Retinal pigment epithelial cell (primary cell): ENCODE measurements at regions not wholly inside any gene's neighbourhood (a gene's known extent, or its start where the extent isn't known, plus 50 kb on each side); places are given as distances from the start of the nearest gene placed in this dataset.

Experiments used
- DNase-seq: peaks from one replicate; pipeline ENCODE4 v3.0.0-alpha.2; 2010; ENCODE audit warnings: low read depth
- H3K4me3 ChIP-seq: 2 replicates; pipeline ENCODE4 v1.5.1; 2011; ENCODE audit warnings: mild to moderate bottlenecking, low read length, control low read depth, moderate library complexity
- TF ChIP-seq, protein P1 (sequence below): conservative IDR thresholded peaks from 2 replicates; pipeline ENCODE4 v1.5.1; 2011; ENCODE audit warnings: low read depth, low read length, control low read depth, inconsistent platforms

DNA sequence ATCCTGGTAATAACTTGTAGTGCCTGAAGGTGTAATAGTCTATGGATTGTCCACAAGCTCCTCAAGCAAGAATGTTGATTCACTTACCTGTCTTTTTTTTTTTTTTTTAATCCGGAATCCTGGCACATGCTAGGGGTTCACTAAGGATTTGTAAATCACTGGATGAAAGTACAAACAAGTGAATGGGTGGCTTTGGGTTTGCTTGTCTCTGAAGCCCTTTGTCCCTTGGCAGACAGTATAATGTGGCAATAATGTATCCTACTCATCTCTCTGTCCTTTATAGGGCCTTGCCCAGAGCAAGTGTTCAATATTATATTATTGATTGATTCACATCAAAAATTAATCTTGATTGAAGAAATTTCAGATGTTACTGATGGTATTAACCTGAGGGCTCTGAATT, 334.0 kb upstream of the CPEB2 start:
- H3K4me3 ChIP-seq = no peak overlapping the region
- no peak for DNase-seq
- TF ChIP-seq, protein P1, sequence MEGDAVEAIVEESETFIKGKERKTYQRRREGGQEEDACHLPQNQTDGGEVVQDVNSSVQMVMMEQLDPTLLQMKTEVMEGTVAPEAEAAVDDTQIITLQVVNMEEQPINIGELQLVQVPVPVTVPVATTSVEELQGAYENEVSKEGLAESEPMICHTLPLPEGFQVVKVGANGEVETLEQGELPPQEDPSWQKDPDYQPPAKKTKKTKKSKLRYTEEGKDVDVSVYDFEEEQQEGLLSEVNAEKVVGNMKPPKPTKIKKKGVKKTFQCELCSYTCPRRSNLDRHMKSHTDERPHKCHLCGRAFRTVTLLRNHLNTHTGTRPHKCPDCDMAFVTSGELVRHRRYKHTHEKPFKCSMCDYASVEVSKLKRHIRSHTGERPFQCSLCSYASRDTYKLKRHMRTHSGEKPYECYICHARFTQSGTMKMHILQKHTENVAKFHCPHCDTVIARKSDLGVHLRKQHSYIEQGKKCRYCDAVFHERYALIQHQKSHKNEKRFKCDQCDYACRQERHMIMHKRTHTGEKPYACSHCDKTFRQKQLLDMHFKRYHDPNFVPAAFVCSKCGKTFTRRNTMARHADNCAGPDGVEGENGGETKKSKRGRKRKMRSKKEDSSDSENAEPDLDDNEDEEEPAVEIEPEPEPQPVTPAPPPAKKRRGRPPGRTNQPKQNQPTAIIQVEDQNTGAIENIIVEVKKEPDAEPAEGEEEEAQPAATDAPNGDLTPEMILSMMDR = no peak

DNA sequence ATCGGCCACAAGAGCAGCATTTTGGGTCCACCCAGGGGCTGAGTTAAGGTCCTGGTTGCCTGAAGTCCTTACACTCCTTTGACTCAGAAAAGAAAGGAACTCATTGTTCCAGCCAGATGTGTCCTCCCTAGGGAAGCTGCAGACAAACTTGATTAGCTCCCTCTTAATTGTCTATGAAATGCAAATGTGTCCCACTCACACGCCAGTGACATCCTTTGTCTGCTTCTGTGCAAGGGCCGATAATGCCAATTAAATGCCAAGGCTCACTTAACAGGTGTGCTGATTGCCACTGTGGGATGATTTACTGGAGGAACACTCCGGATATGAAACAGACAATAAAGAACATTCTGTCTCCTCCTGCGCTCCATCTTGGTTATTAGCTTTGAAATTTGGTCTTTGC, 332.9 kb upstream of the CPEB2 start:
- TF ChIP-seq, protein P1 = no peak
- DNase-seq = no peak
- no peak overlapping the region for H3K4me3 ChIP-seq

DNA sequence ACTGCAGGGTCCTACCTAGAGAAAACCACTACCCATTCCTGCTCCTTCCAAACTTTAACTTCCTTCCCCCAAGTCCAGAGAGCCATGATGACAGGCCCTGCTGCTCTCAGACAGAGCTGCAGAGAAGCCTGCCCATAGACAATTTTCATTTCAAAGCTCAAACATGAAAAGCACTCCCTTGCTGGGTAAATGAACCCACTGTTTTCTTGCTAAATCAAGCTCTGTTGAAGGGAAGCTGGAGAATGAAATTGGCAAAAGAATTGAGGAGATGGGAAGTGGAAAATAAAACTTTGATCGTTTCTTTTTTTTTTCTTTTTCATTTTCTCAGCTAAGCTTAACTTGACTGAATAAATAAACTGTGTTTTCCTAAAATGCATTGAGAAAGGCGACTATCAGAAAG, 331.1 kb upstream of the CPEB2 start:
- no peak for DNase-seq
- H3K4me3 ChIP-seq = no peak overlapping the region
- TF ChIP-seq, protein P1 = no peak

DNA sequence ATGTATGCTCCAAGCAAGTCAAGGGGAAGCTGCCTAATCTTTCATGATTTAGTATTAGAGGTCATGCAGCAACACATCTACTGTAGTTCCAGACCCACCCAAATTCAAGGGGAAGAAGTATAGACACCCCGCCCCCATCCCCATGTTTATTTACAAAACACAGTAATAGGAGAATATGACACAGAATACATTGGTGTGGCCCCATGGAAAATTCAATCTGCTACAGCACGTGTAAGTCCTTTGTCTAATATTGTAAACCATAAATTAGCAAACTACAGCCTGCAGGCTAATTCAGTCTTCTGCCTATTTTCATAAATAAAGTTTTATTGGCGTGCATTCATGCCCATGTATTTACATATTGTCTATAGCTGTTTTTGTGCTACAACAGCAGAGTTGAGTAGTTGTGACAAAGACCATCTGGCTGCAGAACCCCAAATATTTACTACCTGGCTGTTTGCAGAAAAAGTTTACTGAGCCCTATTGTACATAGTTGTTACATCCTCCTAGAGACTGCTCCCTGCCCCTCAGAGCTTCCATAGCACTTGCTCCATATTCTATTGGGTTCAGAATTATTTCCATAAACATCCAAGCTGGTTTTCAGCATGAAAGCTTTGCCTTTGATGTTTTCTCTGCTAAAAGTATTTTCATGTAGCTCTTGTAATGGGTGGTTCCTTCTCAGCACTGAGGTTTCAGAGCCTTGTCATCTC, 326.8 kb upstream of the CPEB2 start:
- no peak overlapping the region for H3K4me3 ChIP-seq
- TF ChIP-seq, protein P1 = no peak

DNA sequence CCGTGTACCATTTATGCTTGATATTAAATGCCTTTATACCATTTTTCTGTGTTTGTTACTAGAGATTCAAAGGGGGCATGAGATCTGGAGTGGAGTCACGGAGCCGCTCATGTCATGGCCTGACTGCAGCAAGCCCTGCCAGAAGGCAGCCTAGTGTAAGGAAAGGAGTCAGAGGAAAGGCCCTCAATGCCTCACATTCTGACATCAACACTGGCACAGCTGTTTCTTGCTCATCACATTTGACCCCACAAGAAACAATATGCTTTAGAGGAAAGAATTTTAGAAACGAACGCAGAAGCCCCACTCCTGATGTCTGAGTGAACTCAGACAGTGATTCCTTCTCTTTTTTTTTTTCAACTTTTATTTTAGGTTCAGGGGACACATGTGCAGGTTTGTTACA, 322.4 kb upstream of the CPEB2 start:
- TF ChIP-seq, protein P1 = no peak
- DNase-seq = no peak

More for the DNA sequence above, 326.8 kb upstream of the CPEB2 start:
- no peak for DNase-seq

DNA sequence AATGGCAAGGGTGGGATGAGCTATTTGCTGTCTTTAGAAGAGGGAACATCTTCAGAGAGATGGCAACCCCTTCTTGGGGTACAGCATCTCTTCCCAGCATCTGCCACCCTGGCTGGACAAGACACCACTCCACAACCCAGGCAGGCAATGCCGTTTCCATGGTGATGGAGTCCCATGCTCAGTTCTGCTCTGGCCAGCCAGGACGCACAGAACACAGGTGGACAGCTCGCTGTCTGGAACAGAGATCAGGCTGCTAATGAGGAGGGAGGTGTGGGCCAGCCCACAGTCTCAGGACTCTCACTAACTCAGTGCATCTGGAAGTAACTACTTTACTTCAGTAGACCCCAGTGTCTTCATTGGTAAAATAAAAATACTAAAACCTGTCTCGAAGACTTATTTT, 321.0 kb upstream of the CPEB2 start:
- H3K4me3 ChIP-seq = no peak overlapping the region
- no peak for DNase-seq
- TF ChIP-seq, protein P1 = no peak

More for the DNA sequence above, 322.4 kb upstream of the CPEB2 start:
- no peak overlapping the region for H3K4me3 ChIP-seq

DNA sequence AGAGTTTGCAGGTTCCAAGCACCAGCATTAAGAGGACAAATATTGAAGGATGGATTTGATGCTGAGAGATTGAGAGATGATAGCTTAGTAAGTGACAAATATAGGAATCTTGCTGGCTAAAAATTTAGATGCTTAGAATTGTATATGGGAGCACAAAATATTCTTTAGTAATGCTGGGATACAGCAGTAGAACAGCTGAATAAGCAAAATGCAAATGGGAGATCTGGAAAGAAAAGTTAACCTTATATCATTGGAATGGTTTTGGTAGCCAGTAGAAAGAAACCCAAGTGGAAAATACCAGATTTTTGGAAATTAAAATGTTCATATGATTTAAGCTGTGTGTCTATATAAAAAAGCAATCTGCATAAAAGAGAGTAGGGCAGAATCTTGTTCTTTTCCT, 308.6 kb upstream of the CPEB2 start:
- TF ChIP-seq, protein P1 = no peak
- no peak overlapping the region for H3K4me3 ChIP-seq
- DNase-seq = no peak
